HG03139 (cell line): ENCODE measurements at regions not wholly inside any gene's neighbourhood (a gene's known extent, or its start where the extent isn't known, plus 50 kb on each side); places are given as distances from the start of the nearest gene placed in this dataset.

Experiments
- ATAC-seq: cut with Tn5 transposase; IDR thresholded peaks from one replicate; pipeline ENCODE4 v1.9.1; 2021; ENCODE audit not compliant: unreplicated experiment

DNA sequence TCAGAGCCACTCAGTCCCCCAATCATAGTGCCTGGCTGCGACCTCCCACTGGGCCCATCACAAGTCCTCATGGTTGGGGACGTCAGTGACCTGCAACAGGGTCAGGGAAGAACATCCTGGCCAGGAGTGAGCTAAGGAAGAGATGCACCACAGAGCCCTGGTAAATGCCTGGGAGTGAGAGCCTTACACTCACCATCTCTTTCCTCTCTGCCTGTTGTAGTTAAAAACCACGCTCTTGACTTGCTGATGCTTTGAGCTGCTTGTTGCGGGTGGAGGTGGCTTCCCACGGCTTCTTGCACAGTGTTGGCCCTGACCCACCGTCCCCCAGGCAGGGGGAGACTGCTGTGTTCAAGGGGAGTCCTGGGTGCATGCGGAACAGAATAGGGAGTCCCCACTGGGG, 91.1 kb upstream of the RGMA start:
- ATAC-seq: no peak

GRCh38 chr15:93179700-93180102, 90.7 kb upstream of the RGMA start:
- no peak for ATAC-seq

- ATAC-seq: no peak
Observed at GRCh38 chr15:93179072-93179471, 90.1 kb upstream of the RGMA start.

DNA sequence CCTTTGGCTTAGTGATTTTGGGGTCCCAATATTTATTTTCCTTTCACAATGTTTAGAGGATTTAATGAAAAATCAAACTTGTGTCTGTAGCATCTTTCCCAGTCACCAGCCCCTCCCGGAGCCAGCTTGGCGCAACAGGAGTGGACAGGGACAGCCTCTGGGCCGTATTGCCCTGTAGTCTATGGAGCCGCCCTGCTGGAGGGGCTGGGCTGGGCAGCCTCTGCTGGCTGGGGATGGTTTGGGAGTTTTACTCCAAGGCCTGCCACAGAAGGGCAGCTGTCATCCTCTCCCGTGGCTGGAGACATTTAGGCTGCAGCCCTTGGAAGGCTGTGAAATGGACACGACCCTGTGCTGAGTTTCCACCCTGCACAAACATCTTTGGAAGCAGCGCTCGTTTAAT, 89.4 kb upstream of the RGMA start:
- no peak for ATAC-seq

DNA sequence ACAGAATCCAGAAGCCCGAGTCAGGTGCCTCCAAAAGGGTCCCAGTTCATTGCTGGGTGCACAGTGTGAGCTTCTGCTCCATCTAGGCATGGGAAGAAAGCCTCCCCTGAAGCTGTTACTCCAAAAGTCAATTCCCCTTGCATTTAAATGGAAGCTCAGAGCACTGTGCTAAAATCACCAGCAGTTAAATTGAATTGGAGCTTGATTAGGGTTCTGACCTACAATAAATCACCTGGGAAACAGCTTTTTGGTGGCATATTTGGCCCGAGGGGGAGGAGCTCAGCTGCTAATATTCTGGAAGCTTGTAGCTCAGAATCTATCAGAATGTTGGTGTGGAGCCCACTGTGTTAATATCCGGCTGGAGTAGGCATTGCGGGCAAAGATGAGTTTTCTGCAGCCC, 87.1 kb upstream of the RGMA start:
- ATAC-seq: no peak

GRCh38 chr15:93174836-93175235, 85.8 kb upstream of the RGMA start:
- ATAC-seq: no peak

GRCh38 chr15:93173369-93173768, 84.4 kb upstream of the RGMA start:
- no peak for ATAC-seq

- ATAC-seq: no peak
Observed at GRCh38 chr15:93171476-93171875, 82.5 kb upstream of the RGMA start.

GRCh38 chr15:93170329-93170728, 81.3 kb upstream of the RGMA start:
- no peak for ATAC-seq

DNA sequence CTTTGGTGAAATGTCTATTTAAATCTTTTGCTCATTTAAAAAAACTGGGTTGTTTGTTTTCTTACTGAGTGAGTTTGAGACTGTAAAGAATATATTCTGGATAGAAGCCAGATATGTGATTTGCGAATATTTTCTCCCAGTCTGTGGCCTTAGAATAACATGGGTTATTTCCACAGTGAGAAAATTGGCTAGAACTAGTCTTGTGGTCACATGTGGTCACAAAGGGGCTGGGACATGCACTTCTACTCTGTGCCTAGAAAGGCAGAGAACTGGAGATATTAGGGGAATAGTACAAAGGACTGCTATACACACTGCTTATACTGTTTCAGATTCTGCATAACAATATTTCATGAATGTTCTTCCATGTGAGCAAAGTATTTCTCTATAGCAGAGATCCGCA, 79.9 kb upstream of the RGMA start:
- ATAC-seq: no peak

DNA sequence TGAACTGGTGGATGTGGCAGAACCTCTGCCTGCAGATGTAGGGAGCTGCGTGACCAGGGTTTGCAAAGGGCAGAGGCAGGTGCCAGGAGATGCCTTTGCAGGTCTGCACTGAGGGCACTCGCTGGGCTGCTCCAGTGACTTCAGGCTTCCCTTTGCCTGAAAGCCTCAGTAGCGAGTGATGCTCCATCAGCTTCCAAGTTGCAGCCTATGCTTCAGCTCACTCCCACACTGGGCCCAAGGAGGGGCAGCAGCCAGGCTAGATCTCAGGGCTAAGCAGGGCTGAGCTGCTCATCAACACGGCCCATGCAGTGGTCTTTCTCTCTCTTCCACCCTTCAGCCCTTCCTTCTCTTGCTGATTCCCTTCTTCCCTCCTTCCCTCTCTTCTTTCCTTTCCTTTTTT, 78.3 kb upstream of the RGMA start:
- no peak for ATAC-seq

- ATAC-seq: no peak
Observed at GRCh38 chr15:93166675-93167074, 77.7 kb upstream of the RGMA start.

- no peak for ATAC-seq
Observed at GRCh38 chr15:93165734-93166470, 76.9 kb upstream of the RGMA start.

- ATAC-seq: no peak
Observed at GRCh38 chr15:93164409-93164808, 75.4 kb upstream of the RGMA start.

DNA sequence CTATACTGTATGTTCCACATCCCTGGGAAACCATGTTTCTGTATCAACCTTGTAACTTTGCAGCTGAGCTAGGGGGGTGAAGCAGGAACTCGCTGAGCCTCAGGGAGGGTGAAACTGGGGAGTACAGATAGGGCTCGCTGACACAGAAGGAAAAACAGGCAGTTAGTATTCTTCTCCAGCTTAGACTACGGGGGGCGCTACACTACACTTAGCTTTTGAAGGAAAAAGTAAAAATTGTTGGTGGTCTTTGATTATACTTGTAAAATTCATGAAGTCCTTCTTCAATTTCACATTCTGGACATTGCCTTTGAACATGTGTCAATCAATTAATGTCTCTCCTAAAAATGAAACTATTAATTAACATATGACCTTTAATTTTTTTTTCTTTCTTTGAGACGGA, 73.5 kb upstream of the RGMA start:
- ATAC-seq: no peak

DNA sequence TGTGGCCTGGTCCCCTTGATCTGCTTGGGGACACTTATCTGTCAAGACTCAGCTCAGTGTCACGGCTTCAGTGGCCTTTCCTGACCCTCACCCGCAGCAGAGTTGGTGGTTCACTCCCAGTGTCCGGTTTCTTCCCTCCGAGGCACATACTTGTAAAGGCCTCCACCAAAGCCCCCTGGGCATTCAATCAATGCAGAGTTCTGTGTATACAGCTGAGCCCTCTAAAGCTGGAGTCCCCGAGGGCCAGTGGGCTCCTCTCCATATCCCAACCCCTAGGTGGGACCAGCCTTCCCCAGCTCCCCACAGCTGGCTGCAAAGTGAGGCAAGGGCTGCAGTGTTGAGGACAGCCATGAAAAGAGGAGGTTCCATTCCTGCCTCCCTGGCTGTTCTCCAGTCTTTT, 70.9 kb upstream of the RGMA start:
- ATAC-seq: no peak

DNA sequence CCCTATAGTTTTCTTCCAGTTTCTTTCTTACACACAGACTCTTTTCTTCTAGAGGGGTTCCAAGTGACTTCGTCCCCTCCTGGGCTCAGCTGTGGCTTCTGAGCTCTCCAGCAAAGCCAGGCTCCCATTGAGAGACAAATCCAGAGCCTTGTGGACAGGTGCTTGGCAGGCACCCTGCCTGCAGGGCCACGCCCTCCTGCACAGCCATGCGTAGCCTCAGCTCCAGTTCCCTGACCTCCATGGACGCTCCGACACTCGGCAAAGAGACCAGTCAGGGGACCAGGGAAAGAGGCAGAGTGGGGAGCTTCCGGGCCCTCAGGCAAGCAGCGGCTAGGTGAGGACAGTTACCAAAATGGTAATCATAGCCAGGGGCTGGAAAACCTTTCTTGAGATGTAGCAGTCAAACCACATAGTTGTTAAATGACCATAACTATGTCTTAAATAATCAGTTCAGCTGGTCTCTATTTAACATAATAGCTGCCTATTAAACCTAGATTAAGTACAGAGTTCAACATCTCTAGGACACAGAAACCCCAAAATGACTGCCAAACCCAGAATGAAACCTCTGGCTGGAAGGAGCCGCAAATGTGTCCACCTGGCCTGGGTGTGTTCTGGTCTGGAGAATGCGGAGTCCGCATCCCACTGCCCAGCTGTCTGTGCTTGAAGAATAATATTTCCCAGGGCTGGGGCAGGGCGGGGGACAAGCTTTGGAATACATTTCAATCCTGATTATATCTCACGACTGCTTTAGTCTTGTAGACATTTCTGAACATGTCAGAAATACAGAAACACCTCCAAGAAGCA, 69.3 kb upstream of the RGMA start:
- ATAC-seq: no peak

DNA sequence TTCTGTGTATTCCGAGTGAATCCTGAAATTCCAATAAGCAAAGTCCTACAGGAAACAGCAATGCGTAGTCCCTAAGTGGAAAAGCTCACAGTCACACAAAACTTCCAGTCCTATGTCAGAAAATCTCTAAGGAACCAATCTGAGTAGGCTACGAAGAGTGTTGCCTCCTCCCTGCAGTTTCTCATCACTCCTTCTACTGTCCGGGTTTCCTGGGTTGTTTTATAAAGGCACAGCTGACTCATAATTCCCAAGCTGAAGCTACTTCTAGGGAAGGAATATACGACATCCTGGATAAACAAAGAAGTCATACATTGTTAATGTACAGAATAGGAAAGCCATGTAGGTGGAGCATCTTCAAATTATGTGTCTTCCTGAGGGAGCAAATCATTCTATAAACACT, 65.7 kb upstream of the RGMA start:
- no peak for ATAC-seq

DNA sequence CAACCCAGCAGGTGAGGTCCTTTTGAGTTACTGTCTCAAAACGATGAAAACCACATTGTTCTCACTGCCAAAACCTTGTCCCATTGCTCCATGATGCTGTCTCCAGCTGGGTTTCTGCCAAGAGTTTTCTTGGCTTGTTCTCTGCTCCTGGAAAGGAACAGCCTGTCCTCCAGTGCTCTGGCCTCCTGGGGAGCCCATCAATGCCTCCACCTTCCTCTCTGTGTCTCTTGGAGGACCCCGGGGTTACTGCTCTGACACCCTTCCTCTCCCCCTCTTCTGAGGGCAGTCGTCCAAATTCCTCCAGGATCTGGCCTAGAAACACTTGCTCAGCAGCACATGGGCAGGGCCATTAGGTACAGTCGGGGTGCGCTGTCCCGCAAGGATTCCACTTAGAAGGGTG, 63.9 kb upstream of the RGMA start:
- no peak for ATAC-seq

- ATAC-seq: no peak
Observed at GRCh38 chr15:93152360-93152759, 63.3 kb upstream of the RGMA start.

GRCh38 chr15:93150910-93151881, 62.2 kb upstream of the RGMA start:
- no peak for ATAC-seq
